Progenitor cell of endocrine pancreas (in vitro differentiated cells): ENCODE measurements at regions not wholly inside any gene's neighbourhood (a gene's known extent, or its start where the extent isn't known, plus 50 kb on each side); places are given as distances from the start of the nearest gene placed in this dataset.

Experiments used
- DNase-seq: peaks from one replicate; pipeline ENCODE4 v3.0.0; 2021; ENCODE audit warnings: low spot score; ENCODE audit not compliant: unreplicated experiment
- H3K27ac Mint-ChIP-seq: 2 replicates; pipeline ENCODE4 v1.8.0; 2021; ENCODE audit warnings: mild to moderate bottlenecking, moderate library complexity, mixed read lengths
- H3K27me3 Mint-ChIP-seq: 2 replicates; pipeline ENCODE4 v1.8.0; 2021; ENCODE audit warnings: mixed read lengths
- H3K36me3 Mint-ChIP-seq: 2 replicates; pipeline ENCODE4 v1.8.0; 2022; ENCODE audit warnings: mixed read lengths; ENCODE audit not compliant: insufficient read depth
- H3K4me1 Mint-ChIP-seq: 2 replicates; pipeline ENCODE4 v1.8.0; 2021; ENCODE audit warnings: low read depth, mixed read lengths
- H3K4me3 Mint-ChIP-seq: 2 replicates; pipeline ENCODE4 v1.8.0; 2021; ENCODE audit warnings: low read depth, mild to moderate bottlenecking, moderate library complexity, mixed read lengths
- H3K9me3 Mint-ChIP-seq: 2 replicates; pipeline ENCODE4 v1.8.0; 2021; ENCODE audit warnings: low read depth, mixed read lengths
- TF ChIP-seq, protein P1 (sequence below): fragments of 200-600 bp; sonication (generic); IDR thresholded peaks from one replicate; pipeline ENCODE4 v1.5.0; 2021; ENCODE audit warnings: antibody characterized with exemption, mild to moderate bottlenecking; ENCODE audit not compliant: unreplicated experiment

DNA sequence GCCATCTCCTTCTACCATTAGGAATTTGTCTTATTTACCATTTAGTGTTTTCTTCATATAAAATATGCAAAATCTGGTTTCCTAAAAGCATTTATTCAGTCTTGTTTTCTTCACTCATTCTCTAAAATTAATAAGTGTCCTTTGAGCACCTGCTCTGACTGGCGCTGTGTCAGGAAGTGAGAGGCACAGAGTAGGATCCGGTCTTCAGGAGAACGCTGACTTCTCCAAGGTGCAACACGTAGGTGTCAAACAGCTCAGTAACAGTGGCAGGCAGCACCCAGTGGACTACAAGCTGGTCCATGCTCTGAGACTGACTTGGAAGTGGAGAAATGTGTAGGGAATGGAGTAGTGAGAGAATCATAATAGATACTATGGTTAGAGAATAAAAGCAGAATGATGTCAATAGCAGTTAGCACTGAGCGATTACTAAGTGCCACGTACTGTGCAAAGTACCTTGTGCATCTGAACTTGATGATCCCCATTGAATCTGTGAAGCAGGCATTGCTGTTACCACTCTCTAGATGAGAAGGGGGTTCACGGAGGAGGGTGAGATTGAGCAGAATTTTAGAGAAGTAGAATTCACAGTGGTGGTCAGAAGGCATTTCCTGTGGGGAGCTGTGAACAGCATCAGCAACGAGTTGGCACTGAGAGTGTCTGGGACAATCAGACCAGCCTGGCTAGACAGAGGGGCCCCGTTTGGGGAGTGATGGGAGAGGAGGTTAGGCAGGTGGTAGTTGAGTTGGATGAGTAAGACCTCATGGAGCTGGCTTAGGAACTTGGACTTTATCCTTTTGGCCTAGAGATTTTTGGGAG, 569.8 kb downstream of the QKI start:
- Mint-ChIP-seq H3K36me3 (no peaks in the 10 kb centered on the region), H3K27ac (no peak overlapping the region), H3K9me3 (no peaks in the 10 kb centered on the region), H3K27me3 (no peaks in the 10 kb centered on the region), H3K4me3 (no peak overlapping the region), H3K4me1 (peaks cover 7% of the 10 kb centered on the region)
- no peak for DNase-seq
- TF ChIP-seq, protein P1, sequence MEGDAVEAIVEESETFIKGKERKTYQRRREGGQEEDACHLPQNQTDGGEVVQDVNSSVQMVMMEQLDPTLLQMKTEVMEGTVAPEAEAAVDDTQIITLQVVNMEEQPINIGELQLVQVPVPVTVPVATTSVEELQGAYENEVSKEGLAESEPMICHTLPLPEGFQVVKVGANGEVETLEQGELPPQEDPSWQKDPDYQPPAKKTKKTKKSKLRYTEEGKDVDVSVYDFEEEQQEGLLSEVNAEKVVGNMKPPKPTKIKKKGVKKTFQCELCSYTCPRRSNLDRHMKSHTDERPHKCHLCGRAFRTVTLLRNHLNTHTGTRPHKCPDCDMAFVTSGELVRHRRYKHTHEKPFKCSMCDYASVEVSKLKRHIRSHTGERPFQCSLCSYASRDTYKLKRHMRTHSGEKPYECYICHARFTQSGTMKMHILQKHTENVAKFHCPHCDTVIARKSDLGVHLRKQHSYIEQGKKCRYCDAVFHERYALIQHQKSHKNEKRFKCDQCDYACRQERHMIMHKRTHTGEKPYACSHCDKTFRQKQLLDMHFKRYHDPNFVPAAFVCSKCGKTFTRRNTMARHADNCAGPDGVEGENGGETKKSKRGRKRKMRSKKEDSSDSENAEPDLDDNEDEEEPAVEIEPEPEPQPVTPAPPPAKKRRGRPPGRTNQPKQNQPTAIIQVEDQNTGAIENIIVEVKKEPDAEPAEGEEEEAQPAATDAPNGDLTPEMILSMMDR, result no peak

DNA sequence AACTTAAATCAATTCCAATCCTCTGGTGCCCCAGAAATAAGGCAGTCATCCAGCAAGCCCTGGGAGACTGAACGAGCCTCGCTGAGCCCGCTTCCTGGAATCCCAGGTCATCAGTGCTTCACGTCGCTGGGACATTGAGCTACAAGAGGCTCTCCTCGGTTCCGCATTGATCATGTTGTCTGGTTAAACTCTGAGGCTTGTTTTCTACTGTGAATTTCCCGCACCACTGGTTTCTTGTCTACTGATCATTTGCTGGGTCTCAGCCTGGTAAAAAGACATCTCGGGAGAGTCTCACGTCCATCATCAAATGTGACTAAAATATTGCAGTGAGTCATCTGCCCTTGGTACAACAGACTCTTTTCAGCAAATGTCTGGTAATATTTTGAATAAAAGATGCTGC, 569.2 kb downstream of the QKI start:
- no peaks in the 10 kb centered on the region for H3K36me3 Mint-ChIP-seq
- peaks cover 5% of the 10 kb centered on the region for H3K9me3 Mint-ChIP-seq
- no peaks in the 10 kb centered on the region for H3K27me3 Mint-ChIP-seq
- no peak for DNase-seq
- H3K27ac Mint-ChIP-seq, result no peak overlapping the region
- no peak overlapping the region for H3K4me3 Mint-ChIP-seq
- H3K4me1 Mint-ChIP-seq, result peaks cover 7% of the 10 kb centered on the region
- TF ChIP-seq, protein P1, result no peak

DNA sequence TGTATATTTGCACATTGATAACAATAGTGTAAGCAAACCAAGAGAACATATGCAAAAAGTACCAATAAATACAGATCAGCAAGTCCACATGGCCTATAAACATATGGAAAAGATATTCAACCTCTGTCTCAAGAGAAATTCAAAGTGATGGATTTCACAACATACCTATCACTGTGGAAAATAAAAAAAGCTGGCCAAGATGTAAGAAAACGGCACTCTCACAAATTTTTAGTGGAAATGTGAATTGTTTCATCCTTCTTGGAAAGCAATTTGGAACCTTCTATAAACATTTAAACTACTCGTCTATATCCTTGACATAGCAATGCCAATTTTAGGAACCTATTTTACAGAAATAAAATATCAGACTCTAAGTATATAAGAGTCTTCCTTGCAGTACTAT, 559.8 kb downstream of the QKI start:
- Mint-ChIP-seq H3K36me3 (no peaks in the 10 kb centered on the region), H3K4me3 (no peak overlapping the region), H3K9me3 (peaks cover 9% of the 10 kb centered on the region), H3K27ac (no peak overlapping the region), H3K4me1 (peaks cover 1% of the 10 kb centered on the region), H3K27me3 (no peaks in the 10 kb centered on the region)
- no peak for DNase-seq
- TF ChIP-seq, protein P1, result no peak

DNA sequence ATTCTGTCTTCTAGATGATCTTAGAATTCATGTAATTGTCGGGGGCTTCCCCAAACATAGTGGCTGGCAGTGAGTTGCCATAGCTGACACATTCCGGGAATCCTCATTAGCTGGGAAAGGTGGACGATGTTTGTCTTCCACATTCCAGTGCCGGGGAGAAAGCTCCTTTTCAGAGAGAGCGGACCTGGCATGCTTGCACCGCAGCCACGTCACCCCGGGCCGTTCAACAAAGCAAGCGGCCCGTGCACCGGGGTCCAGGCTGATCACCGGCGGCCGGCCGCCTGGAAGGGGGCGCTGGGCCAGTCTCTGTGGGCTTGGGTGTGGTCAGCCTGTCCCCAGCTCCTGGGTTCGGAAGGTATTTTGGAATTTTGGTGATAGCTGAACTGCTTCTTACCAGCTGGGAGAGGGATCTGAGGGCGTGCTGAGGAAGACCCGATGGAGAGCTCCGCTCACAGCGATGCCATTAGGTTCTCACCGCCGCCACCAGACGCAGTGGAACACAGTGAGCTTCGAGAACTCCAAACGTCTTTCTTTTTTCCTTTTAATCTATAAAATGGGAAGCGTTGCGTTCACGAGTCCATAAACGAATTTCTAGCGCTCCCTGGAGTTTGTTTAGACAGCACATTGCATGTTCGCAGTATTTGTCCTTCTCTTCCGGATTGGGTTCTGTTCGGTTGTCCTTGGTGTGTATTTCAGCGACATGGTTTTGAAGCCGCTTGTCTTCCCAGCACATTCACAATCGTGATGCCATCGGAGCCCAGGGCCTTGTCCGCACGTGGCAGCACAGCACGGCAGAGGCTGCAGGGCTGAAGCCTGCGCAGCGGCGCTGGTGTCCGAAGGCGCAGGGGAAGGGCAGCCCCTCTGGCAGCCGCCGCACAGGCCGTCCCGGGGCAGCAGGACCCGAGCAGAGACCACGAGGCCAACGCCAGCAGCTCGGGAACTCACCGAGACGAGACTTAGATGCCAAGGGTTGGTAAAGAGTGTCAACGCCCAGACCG, 557.6 kb downstream of the QKI start:
- H3K36me3 Mint-ChIP-seq, result no peaks in the 10 kb centered on the region
- H3K27me3 Mint-ChIP-seq, result no peaks in the 10 kb centered on the region
- TF ChIP-seq, protein P1, result no peak
- H3K27ac Mint-ChIP-seq, result no peak overlapping the region
- no peak for DNase-seq
- no peak overlapping the region for H3K4me3 Mint-ChIP-seq
- peaks cover 3% of the 10 kb centered on the region for H3K9me3 Mint-ChIP-seq
- peaks cover 1% of the 10 kb centered on the region for H3K4me1 Mint-ChIP-seq

DNA sequence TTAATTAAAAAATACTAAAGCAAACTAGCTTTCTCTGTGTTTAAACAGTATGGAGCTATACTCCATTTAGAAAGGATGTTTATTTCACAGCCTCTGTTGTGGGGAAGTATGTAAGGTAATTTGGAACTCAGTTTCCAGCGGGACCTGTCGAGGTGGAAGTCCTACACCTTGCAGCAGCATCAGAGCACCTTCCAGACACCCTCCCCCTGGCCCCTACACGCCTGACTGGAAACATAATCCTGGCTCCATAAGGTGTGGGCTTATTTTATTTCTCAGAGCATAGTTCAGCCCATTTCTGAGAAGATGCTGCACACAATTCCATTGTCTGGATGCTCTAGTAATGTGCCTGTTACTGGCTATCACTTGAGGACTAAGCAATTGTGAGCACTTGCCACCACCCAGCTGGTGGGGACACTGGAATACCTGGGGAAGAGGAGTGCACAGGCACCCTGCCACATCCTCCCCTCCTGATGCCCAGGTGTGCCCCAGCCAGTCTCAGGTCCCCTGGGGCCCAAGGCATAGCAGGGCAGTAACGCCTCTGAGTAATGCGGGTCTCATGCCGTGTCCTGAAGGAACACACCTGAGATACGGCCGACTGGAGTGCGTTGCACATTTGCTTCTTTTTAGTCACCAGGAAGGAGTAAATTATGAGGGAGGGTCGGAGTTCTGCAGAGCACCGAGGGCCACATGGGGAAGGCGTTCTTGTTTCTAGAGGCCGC, 556.5 kb downstream of the QKI start:
- no peaks in the 10 kb centered on the region for H3K27me3 Mint-ChIP-seq
- H3K27ac Mint-ChIP-seq, result no peak overlapping the region
- H3K9me3 Mint-ChIP-seq, result peaks cover 3% of the 10 kb centered on the region
- no peak for DNase-seq
- TF ChIP-seq, protein P1, result no peak
- H3K36me3 Mint-ChIP-seq, result no peaks in the 10 kb centered on the region
- peaks cover 5% of the 10 kb centered on the region for H3K4me1 Mint-ChIP-seq
- no peak overlapping the region for H3K4me3 Mint-ChIP-seq
